K562 (cell line): ENCODE measurements at regions not wholly inside any gene's neighbourhood (a gene's known extent, or its start where the extent isn't known, plus 50 kb on each side); places are given as distances from the start of the nearest gene placed in this dataset.

ENCODE experiments used
- CBFA2T3 ChIP-seq: fragments of 450-650 bp; IDR thresholded peaks from 2 replicates; pipeline ENCODE4 v1.6.1; 2017
- FOXA1 ChIP-seq: fragments of 450-650 bp; IDR thresholded peaks from 2 replicates; pipeline ENCODE4 v1.6.1; 2016; ENCODE audit warnings: mild to moderate bottlenecking, borderline replicate concordance
- KLF16 ChIP-seq: IDR thresholded peaks from 2 replicates; pipeline ENCODE4 v1.6.1; 2016; ENCODE audit warnings: antibody characterized with exemption
- NKRF ChIP-seq: fragments of 450-650 bp; IDR thresholded peaks from 2 replicates; pipeline ENCODE4 v1.6.1; 2016; ENCODE audit warnings: borderline replicate concordance
- REST ChIP-seq, 2 experiments: fragments of 450-650 bp; formaldehyde crosslinking in 1 of 2; IDR thresholded peaks; 2 replicates each; pipeline versions ENCODE4 v1.4.0 to v1.6.1; 2014 to 2020; ENCODE audit warnings: mild to moderate bottlenecking in 2 of 2, borderline replicate concordance in 1 of 2, low read depth in 1 of 2
- SNIP1 ChIP-seq: fragments of 450-650 bp; IDR thresholded peaks from 2 replicates; pipeline ENCODE4 v1.7.1; 2017; ENCODE audit warnings: low read depth, mild to moderate bottlenecking
- TARDBP ChIP-seq: fragments of 450-650 bp; IDR thresholded peaks from 2 replicates; pipeline ENCODE4 v1.6.1; 2016
- ZFP36 ChIP-seq: fragments of 150-350 bp; IDR thresholded peaks from 2 replicates; pipeline ENCODE4 v1.6.1; 2018; ENCODE audit warnings: low read length, low read depth; ENCODE audit not compliant: partially characterized antibody
- ZNF830 ChIP-seq: fragments of 250-450 bp; sonication (Bioruptor Pico); IDR thresholded peaks from 2 replicates; pipeline ENCODE4 v1.5.0; 2021; ENCODE audit warnings: mild to moderate bottlenecking
- TF ChIP-seq, protein P1 (sequence below): sonication (generic); formaldehyde crosslinking; IDR thresholded peaks from 2 replicates; pipeline ENCODE4 v1.5.0; 2020; ENCODE audit warnings: missing genetic modification reagents
- TF ChIP-seq, protein P2 (sequence below), 3 experiments: IDR thresholded peaks in 2 of 3; conservative IDR thresholded peaks in 1 of 3; 2 replicates each; pipeline ENCODE4 v1.5.1; 2011 to 2012; ENCODE audit warnings: low read length in 3 of 3, mild to moderate bottlenecking in 3 of 3, control low read depth in 2 of 3, improper control_type of control experiment in 1 of 3, inconsistent platforms in 1 of 3, low read depth in 1 of 3, mixed read lengths in 1 of 3, moderate library complexity in 1 of 3; ENCODE audit not compliant: insufficient read depth in 2 of 3
- TF ChIP-seq, protein P3 (sequence below): fragments of 250-450 bp; sonication (Bioruptor Pico); IDR thresholded peaks from 2 replicates; pipeline ENCODE4 v1.8.0; 2021; ENCODE audit warnings: moderate library complexity, mild to moderate bottlenecking, inconsistent platforms

DNA sequence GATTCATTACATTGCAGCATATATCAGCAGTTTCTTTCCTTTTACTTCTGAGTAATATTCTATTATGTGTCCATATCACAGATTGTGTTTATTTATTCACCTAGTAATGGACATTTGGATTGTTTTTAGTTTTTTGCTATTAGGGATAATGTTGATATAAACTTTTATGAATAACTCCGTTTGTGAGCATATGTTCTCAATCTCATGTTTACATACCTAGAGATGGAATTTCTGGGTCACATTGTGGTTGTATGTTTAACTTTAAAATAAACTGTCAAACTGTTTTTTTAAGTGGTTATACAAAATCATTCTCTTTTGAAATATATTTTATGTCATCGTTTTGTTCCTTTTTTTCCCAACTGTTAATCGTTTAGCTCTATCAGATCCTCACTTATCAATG, 311.6 kb downstream of the MMUT start:
- TF ChIP-seq FOXA1 (no peak), REST (IDR thresholded peaks at IDR 0.05; ENCODE audit: borderline replicate concordance) (no peak), REST (CRISPR knock-in tag; IDR thresholded peaks at IDR 0.05; ENCODE audit: low read depth) (no peak), TARDBP (no peak), SNIP1 (no peak), NKRF (no peak), KLF16 (no peak), CBFA2T3 (no peak), ZFP36 (no peak), ZNF830 (no peak)
- TF ChIP-seq, protein P1, sequence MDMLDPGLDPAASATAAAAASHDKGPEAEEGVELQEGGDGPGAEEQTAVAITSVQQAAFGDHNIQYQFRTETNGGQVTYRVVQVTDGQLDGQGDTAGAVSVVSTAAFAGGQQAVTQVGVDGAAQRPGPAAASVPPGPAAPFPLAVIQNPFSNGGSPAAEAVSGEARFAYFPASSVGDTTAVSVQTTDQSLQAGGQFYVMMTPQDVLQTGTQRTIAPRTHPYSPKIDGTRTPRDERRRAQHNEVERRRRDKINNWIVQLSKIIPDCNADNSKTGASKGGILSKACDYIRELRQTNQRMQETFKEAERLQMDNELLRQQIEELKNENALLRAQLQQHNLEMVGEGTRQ (CRISPR knock-in tag), result no peak
- TF ChIP-seq, protein P2, sequence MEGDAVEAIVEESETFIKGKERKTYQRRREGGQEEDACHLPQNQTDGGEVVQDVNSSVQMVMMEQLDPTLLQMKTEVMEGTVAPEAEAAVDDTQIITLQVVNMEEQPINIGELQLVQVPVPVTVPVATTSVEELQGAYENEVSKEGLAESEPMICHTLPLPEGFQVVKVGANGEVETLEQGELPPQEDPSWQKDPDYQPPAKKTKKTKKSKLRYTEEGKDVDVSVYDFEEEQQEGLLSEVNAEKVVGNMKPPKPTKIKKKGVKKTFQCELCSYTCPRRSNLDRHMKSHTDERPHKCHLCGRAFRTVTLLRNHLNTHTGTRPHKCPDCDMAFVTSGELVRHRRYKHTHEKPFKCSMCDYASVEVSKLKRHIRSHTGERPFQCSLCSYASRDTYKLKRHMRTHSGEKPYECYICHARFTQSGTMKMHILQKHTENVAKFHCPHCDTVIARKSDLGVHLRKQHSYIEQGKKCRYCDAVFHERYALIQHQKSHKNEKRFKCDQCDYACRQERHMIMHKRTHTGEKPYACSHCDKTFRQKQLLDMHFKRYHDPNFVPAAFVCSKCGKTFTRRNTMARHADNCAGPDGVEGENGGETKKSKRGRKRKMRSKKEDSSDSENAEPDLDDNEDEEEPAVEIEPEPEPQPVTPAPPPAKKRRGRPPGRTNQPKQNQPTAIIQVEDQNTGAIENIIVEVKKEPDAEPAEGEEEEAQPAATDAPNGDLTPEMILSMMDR (IDR thresholded peaks at IDR 0.05 in 2 of 3, conservative IDR thresholded peaks at IDR 0.05 in 1 of 3; ENCODE audit: insufficient read depth in 2 of 3, low read depth in 1 of 3, low read length in 3 of 3), result no peak
- TF ChIP-seq, protein P3, sequence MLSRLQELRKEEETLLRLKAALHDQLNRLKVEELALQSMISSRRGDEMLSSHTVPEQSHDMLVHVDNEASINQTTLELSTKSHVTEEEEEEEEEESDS (CRISPR knock-in tag), result no peak
